SH-SY5Y (cell line): ENCODE measurements at regions not wholly inside any gene's neighbourhood (a gene's known extent, or its start where the extent isn't known, plus 50 kb on each side); places are given as distances from the start of the nearest gene placed in this dataset.
A peak's percentile ranks its signal among the peaks of the same experiment; 100 is the strongest.

Source experiments
- GATA2 ChIP-seq: IDR thresholded peaks from 2 replicates; pipeline ENCODE4 v1.6.1; 2011; ENCODE audit warnings: mild to moderate bottlenecking, low read depth, low read length
- GATA3 ChIP-seq: IDR thresholded peaks from 2 replicates; pipeline ENCODE4 v1.6.1; 2011; ENCODE audit warnings: low read depth, mild to moderate bottlenecking, low read length, moderate library complexity

DNA sequence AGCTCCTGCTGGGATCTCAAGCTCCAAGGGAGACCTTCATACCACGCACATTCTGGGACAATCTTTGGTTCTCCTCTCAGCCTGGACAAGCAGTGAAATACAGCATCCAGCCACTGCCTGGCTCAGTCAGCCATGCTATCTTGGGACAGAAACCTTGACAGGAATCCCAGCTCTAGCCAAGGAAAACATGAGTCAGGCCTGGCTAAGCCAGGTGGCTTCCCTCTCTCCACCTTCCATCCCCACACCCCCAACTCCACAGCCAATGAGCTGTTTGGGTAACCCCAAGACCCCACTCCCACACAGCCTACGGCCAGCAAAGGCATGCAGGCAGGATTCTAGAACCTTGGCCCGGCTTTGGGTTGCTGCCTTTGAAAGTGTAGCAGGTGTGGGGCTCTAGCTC, 64.9 kb downstream of the MCFD2 start:
- TF ChIP-seq GATA2 (no peak), GATA3 (no peak)

DNA sequence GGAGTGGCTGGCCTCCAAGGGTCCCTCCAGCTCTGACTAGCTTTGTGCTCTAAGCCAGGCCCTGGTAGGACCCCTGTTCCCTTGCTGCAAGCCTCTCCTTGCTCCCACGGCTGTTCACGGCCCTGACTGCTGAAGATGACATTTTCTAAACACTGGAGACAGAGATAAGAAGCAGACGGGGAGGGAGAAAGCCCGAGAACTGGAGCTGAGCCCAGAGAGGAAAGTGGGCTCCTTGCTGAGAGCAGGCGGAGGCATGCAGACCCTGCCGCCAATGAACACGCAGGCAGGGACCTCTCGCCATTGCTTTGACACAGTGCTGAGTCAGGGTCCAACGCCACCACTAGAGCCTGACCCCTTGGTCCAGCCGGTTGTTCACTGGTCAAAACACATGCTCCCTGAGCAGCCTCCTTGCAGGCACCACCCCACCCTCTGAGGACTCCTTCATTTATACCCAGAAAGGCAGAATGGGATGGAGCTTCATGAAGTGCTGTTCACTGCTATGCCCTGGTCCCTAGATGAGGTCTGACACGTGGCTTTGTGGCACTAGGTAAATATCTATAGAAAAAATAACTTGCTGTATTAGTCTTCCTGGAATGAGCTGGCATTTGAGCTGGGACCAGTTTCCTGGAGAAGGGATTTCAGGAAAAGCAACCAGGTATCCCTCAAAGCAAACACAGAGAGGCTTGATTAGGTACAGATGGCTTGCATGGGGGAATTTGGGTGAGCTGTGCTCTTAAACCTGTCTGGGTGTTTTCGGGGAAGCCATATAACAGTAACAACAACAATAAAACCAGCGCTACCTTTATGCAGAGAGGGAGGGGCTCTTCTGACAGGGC, 65.7 kb downstream of the MCFD2 start:
- TF ChIP-seq GATA3 (no peak), GATA2 (no peak)

DNA sequence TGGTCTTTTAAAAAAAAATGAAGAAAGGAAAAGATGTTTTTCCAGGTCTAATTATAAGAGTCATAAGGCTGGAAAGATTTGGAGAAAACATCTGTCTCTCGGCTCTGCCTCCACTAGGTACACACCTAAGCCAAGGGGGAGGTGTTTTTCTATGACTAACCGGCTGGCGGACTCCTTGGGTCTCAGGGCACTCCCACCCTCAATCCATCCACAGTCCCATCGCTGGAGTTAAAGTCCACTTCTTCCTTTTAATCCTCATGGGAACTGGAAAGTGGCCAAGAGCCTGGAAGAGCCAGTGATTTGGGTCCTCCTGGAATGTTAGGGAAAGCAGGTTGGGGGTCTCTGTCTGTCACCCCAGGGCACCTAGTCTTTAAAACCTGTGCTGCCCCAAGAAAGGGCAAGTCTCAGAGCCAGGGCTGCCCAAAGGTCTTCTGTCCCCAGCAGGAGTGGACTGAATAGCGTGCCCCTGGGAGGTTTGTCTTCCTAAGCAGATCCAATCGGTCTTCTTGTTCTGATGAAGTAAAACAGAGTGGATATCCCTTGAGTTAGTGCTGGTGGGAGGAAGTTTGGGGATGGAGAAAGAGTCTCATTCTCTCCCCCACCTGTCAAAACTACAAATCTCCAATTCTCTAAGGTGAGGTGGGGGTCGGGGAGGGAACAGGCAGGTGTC, 66.4 kb downstream of the MCFD2 start:
- TF ChIP-seq GATA2 (no peak), GATA3 (no peak)

DNA sequence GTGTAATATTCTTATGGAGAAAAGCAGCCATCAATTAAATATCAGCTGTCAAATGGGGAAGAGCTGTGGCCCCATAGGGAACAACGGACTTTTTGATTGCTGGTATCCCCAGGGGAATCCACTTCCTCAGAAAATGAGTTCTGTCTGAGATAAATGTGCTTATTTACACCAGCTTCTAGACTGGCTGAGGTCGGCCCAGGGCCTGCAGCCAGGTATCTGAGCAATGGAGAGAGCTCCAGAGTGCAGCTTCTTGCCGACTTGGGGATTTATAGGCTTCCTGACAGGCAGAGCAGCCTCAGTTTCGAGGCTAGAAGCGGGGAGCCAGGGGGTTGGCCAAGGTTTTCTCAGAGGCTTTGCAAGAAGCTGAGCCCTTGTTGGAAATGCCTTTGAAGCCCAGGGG, 67.2 kb downstream of the MCFD2 start:
- TF ChIP-seq GATA3 = no peak
- TF ChIP-seq GATA2 = no peak

DNA sequence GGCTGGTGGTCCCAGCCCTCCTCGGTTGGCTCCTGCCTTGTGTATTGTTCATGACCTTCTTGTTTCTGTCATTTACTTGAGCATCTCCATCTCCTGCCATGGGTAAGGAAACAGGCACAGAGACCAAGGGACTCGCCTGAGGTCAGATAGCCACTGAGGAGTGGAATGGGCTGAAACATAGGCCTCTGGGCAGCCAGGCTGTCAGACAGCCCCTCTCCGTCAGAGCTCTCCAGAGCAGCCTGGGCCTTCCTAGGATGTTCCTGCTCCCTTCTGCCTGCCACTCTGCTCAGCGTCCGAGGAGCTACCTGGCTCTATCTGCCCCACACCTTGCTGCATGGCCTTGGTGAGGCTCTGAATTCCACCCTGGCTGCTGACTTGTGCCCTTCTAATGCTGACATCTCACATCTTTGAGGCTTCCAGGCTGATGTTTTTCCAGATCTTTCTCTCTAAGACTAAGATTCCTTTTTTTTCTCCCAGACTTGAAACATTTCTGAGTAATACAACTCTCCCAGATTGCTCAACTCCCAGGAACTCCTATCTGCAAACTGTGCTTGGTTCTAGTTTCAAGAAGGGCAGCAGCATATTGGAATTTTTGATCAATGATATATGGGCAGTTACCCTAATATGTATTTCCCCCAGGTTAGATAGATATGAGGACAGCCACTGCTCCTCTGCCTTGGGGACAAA, 67.7 kb downstream of the MCFD2 start:
- TF ChIP-seq GATA2 (no peak), GATA3 (no peak)

DNA sequence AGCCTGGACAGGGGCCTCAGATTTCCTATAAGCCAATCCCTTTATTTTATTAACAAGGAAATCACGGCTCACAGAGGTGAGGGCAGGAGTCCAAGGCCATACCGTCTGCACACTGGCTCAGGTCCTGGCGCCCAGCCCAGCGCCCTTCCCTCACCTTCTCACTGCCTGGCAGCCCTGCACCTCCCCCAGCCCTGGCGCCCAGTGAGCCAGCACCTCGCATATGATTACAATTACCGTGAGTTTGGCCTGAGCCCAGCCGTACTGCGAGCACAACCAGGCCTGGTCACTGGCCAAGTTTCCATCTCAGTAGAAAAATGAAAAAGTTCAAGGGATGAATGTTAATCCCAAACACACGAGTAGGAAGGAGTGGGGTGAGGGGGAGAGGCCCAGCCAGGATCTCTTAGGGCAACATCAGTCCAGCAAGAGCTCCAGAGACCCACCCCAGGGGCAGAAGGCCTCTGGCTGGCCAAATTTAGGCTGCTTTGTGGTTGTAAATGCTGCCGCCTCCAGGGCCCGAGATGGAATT, 68.4 kb downstream of the MCFD2 start:
- TF ChIP-seq GATA2 (peak; percentile 45; the same call in 1 of the 2 replicates), GATA3 (no peak)

DNA sequence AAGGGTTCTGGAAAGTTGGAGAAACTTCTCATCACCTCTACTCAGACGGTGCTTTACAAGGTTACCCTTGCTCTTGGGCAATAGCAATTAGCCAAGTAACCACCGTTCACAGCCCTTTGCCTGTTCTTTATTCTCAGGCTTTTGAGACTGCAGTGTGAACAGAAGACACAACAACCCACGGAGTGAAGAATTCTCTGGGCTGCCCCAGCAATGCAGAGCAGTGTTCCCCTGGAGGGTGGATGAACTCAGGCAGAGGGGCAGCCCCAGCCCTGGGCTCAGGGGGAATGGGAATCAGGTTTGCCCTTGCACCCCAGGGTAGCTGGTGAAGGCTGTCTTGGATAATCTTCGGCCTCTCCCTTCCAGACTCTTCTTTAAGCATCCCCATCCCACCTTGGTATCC, 69.1 kb downstream of the MCFD2 start:
- TF ChIP-seq GATA2 (no peak), GATA3 (no peak)

DNA sequence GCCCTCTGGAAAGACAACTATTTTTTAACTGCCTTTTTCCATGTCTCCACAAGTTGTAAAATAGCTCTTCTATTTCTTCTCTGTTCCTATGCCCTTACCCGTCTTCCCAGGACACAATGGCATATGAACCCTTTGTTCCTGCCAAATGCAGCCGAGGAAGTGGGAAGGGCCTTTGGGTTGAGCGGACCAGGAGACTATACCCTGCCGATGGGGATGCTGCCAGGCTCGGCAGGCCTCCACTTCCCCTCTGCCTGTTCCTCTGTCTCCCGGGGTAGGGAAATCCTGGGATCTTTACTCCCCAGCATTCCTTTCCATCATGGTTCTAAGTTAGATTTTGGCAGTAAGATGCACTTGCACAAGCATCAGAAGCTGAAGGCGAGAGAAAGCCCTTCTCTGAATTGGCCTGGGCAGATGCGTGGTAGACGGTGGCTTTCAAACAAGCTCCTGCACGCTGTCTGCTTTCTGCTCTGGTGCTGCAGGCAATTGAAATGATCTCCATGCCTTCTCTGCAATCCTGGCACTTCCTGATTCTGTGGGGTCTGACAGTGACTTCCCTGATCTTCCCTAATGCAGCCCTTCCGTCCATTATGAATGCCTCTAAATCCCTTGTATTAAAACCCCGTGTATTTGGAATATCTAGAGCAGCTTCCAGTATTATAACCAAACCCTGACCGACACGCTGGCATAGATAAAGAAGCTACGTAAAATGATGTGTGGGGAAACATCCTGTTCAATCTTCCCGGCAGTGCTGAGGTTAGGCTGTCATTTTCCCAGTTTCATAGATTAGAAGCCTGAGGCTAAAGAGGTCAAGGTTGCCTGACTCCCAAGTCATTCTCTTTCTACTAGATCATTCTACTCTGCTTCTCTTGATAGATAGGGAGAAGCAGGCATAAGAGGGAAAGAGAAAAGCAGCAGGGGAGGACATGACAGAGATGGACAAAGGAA, 69.8 kb downstream of the MCFD2 start:
- TF ChIP-seq GATA3 = no peak
- TF ChIP-seq GATA2 = no peak

DNA sequence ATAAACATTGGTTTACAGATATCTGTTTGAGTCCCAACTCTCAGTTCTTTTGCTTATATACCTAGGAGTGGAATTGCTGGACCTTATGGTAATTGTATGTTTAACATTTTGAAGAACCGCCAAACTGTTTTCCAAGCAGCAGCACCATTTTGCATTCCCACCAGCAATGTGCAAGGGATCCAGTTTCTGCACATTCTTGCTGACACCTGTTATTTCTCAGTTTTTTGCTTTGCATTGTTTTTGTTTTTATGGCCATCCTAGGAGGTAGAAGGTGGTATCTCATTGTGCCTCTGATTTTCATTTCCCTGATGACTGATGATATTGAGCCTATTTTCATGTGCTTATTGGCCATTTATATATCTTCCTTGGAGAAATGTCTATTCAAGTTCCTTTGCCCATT, 71.2 kb downstream of the MCFD2 start:
- no peak for TF ChIP-seq GATA2
- TF ChIP-seq GATA3 = no peak

DNA sequence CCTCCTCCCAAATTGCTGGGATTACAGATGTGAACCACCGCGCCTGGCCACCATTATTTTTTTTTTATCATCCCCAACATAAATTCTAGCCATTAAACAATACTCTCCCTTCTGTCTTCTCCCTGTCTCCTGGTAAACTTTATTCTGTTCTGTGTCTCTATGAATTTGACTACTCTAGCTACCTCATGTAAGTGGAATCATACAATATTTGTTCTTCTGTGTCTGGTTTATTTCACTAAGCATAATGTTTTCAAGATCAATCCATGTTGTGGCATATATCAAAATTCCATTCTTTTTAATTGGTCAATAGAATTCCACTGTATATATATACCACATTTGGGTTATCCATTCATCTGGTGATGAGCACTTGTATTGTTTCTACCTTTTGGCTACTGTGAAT, 71.6 kb downstream of the MCFD2 start:
- TF ChIP-seq GATA3 (no peak), GATA2 (no peak)

DNA sequence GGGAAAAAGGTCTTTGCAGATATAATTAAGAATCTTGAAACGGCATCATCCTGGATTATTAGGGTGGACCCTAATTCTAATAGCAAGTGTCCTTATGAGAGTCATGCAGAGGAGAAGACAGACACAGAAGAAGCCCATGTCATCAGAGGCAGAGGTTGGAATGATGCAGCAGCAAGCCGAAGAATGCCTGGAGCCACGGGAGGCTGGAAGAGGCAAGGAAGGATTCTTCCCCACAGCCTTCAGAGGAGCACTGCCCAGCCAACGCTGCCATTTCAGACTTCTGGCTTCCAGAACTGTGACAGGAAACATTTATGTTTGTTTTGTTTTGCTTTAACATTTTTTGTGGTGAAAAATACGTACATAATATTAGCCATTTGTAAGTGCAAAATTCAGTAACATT, 72.3 kb downstream of the MCFD2 start:
- TF ChIP-seq GATA2 (no peak), GATA3 (no peak)

DNA sequence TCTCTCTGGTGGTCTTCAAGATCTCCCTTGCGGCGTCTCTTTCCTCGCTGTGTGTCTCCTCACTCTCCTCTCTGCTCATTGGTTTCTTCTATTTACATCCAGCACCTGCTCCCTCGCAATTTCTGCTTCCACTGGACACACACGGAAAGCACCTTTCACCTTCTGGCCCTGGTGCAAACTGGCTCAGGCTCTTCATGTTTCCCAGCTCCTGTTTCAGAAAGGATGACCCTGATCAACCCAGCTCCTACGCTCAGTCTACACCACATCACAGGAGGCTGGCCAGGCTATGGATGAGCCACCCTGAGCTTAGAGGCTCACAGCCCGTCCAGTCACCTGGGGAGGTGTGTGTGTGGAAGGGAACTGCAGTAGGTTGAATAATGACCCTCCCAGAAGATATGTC, 72.7 kb downstream of the MCFD2 start:
- TF ChIP-seq GATA3 (no peak), GATA2 (no peak)

DNA sequence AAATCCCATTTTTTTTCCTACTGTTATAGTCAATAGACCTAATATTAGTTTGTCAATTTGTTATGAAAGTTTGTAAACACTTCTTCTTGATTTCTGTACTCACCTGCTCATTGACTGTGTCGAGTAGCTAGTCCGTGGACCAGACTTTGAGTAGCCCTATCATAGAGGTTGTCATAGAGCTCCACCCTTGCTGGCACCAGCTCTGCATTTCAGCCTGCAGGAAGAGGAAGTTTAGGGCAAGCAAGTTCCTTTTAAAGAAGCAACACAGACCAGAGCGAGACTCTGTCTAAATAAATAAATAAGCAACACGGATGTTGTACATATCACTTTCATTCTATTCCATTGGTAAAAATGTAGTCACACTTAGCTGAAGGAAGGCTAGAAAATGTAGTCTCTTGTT, 74.0 kb downstream of the MCFD2 start:
- TF ChIP-seq GATA3 = no peak
- TF ChIP-seq GATA2 = no peak

DNA sequence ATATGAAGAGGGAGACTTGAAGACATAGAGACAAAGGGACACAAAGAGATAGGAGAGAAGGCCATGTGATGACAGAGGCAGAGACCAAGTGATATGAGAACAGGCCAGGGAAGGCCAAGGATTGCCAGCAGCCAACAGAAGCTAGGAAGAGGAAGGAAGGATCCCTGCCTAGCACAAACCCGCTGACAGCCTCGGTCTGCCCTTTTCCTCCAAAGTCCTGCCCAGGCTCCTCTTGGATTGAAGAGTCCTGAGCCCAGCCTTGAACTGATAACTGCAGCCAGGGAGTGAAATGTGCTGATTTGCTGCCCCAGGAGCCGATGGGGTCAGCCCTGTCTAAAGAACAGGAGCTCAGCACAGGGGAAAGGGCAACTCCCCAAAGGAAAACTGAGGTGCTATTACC, 76.6 kb downstream of the MCFD2 start:
- TF ChIP-seq GATA2 = no peak
- TF ChIP-seq GATA3 = no peak

DNA sequence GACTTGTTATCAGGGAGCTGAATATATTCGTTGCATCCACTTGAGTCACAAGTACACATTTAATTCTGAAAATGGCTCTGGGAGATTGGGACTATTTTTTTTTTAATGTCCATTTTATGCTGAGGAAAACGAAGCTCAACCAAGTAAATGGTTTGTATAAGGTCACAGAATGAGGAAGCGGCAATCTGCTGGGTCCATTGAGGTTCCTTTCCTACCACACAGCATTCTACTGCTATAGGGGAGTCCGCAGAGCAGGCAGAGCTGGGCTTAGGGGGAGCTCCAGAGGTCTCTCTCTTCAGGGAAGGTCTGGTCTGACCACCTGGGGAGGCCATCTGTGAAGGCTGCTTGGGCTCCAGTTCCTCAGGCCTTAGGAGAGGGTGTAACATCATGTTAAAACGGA, 77.9 kb downstream of the MCFD2 start:
- TF ChIP-seq GATA2 (no peak), GATA3 (no peak)

DNA sequence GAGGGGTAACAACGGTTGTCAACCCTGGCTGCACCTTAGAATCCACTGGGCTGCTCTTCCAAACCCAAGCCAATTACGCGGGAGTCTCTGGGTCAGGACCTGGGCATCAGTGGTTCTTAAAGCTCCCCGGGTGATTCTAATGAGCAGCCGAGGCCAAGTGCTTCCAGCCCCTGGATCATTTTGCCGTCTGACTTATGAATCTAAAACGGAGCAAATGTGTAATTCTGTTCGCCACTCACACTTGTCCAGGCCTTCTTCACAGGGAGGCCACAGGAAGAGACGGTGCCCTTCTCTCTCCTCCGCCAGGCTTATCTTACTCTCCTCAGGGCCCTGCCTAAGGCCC, 78.5 kb downstream of the MCFD2 start:
- TF ChIP-seq GATA3 (no peak), GATA2 (no peak)
